Heart left ventricle (tissue), 13 donors: ENCODE measurements at regions not wholly inside any gene's neighbourhood (a gene's known extent, or its start where the extent isn't known, plus 50 kb on each side); places are given as distances from the start of the nearest gene placed in this dataset.

ENCODE experiments used
- CTCF ChIP-seq, 12 donors: fragments of 200-600 bp; sonication (generic) in 4 of 12; IDR thresholded peaks; one replicate each; pipeline versions ENCODE4 v1.5.0 to v1.8.0; 2018 to 2022; ENCODE audit warnings: antibody characterized with exemption in 12 of 12, mild to moderate bottlenecking in 5 of 12
- POLR2A ChIP-seq, 2 donors: fragments of 450-650 bp; IDR thresholded peaks; one replicate each; pipeline ENCODE4 v1.6.1; 2017; ENCODE audit warnings: antibody characterized with exemption in 2 of 2, mild to moderate bottlenecking in 2 of 2, moderate library complexity in 2 of 2
- donor health status: ischemic (EF 13 %, LVEDD 7.1; RV severe dilation, severe dysfunction).
- donor health status: DM: no; HTN: yes; CAD: no.
- donor health status: DM: no; HTN: no; CAD: no.
- donor health status: ischemic (EF 25% LVEDD 6.9; RV normal size, moderate dysfunction).
- donor health status: ischemic (EF 25% LVEDD 5.7; RV mildly dilated, moderate dysfunction).
- donor health status: ischemic (EF 35%, LVEDD 5.7; RV mildly dilated, moderate dysfunction).
- donor health status: nonischemic (EF 11% LVEDD 7.7; RV severe dilation, severe dysfunction).
- donor health status: DM: yes; HTN: yes; CAD: no.
- donor health status: PGD.
- donor health status: ischemic (EF 29% LVEDD 5.4; RV normal size, mild dysfunction).
- donor health status: nonischemic (EF 23%, LVEDD 6.1; RV moderate dilation, normal function).

- TF ChIP-seq CTCF (IDR thresholded peaks at IDR 0.05), result no peak
- no peak for TF ChIP-seq POLR2A (IDR thresholded peaks at IDR 0.05)
Measured at GRCh38 chr10:22097696-22098095, 94.2 kb upstream of the DNAJC1 start.
